ENCODE measurements at regions not wholly inside any gene's neighbourhood (a gene's known extent, or its start where the extent isn't known, plus 50 kb on each side); places are given as distances from the start of the nearest gene placed in this dataset.

DNA sequence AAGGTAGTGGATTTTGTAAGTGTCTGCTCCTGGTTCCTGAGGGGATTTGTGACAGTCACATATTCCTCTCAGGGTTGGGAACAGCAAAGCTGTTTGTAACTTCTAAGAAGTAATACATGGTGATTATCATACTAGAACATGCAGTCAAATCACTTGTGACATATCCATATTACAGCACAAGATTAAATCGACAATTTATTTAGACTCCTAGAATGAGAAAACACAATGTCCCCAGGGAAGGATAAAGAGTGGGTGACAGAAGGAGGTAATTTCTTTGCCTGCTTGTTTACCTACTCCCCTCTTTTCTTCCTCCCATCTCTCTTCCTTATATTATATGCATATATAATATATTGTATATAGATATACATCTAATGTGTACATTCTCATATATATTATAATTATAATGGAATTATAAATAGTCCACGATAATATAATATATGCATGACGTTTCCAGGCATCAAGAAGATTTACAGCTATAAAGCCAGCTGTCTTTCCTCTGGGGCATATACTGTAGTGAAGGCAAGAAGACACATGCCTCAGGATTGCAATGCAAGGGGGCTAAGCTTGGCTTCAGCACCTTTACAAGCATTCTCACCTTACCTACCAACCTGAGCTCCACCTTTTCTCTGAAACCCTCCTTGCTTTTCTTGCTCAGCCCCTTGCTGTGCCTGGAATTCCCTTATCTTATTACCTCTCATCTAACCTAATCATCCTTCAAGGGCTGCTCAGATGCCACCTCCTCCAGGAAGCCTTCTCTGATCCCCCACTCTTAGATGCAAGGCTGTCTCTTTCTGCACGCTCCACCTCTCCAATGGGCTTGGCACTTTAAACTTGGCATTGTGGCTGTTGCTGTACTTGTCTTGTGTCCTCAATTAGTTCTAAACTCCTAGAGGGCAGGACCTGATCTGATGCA lies 73.1 kb upstream of the PIAS1 start:
- H3K27ac ChIP-seq (ENCODE audit: low read depth, low read length), result no peak overlapping the region
- no peak overlapping the region for H3K9ac ChIP-seq (ENCODE audit: low read length)
- no peak overlapping the region for H3K18ac ChIP-seq (ENCODE audit: low read length)
- no peak overlapping the region for H3K4me3 ChIP-seq (ENCODE audit: low read length)
- peak; percentile 75 for DNase-seq
- H2AK5ac ChIP-seq (ENCODE audit: low read length), result no peak overlapping the region
- H4K8ac ChIP-seq (ENCODE audit: low read depth, low read length), result no peak overlapping the region
- no peak overlapping the region for H2BK120ac ChIP-seq (ENCODE audit: low read depth, low read length)
- no peak overlapping the region for H2BK15ac ChIP-seq (replicated peaks; ENCODE audit: low read depth)
- H3K27me3 ChIP-seq (ENCODE audit: insufficient read depth, low read length, poor library complexity), result no peaks in the 10 kb centered on the region
- H2BK5ac ChIP-seq (ENCODE audit: low read length), result no peak overlapping the region
- no peak overlapping the region for H3K4ac ChIP-seq (ENCODE audit: low read depth, low read length)
- H3K79me1 ChIP-seq (ENCODE audit: low read length), result no peaks in the 10 kb centered on the region
- peaks cover 2% of the 10 kb centered on the region for H3K4me1 ChIP-seq (ENCODE audit: control insufficient read depth, low read depth, low read length)
- H3K36me3 ChIP-seq (ENCODE audit: control insufficient read depth, insufficient read depth, low read length), result no peaks in the 10 kb centered on the region
- H3K23ac ChIP-seq (ENCODE audit: low read length), result no peak overlapping the region
- no CpG with 5 or more reads among the region's 4 CpGs for WGBS (ENCODE audit: extremely low coverage, insufficient coverage, low lambda C conversion rate)
- no peak overlapping the region for H3K4me2 ChIP-seq (ENCODE audit: low read length)
- H3K56ac ChIP-seq (ENCODE audit: low read length), result no peak overlapping the region
- no peaks in the 10 kb centered on the region for H3K79me2 ChIP-seq (ENCODE audit: control insufficient read depth, insufficient read depth, low read length)
- H4K5ac ChIP-seq (ENCODE audit: low read length), result no peak overlapping the region

DNA sequence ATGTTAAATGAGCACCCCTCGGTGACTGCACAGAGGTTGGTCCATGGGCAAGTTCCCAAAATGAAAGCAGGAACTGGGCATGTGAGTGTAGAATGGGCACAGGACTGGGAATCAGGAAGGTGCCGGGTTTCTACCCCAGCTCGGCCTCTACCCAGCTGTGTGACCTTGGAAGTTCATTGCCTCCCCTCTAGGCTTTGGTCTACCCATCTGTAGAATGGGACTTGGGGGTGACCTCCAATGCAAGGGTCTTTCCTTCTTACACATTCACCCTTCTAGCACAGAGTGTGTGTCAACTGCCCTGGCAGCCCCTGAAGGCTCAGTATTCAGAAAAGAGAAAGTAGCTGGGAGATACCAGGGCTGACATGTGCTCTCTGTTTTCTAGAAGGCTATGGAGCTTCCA lies 72.3 kb upstream of the PIAS1 start:
- Histone ChIP-seq H3K56ac (ENCODE audit: low read length) (no peak overlapping the region), H2AK5ac (ENCODE audit: low read length) (no peak overlapping the region), H3K27me3 (ENCODE audit: insufficient read depth, low read length, poor library complexity) (no peaks in the 10 kb centered on the region), H2BK15ac (replicated peaks; ENCODE audit: low read depth) (no peak overlapping the region), H4K5ac (ENCODE audit: low read length) (no peak overlapping the region), H3K27ac (ENCODE audit: low read depth, low read length) (no peak overlapping the region), H3K4me1 (ENCODE audit: control insufficient read depth, low read depth, low read length) (peaks cover 2% of the 10 kb centered on the region), H3K23ac (ENCODE audit: low read length) (no peak overlapping the region), H3K4me2 (ENCODE audit: low read length) (no peak overlapping the region), H3K4me3 (ENCODE audit: low read length) (no peak overlapping the region), H3K9ac (ENCODE audit: low read length) (no peak overlapping the region), H2BK120ac (ENCODE audit: low read depth, low read length) (no peak overlapping the region), H3K79me1 (ENCODE audit: low read length) (no peaks in the 10 kb centered on the region), H2BK5ac (ENCODE audit: low read length) (no peak overlapping the region), H3K36me3 (ENCODE audit: control insufficient read depth, insufficient read depth, low read length) (no peaks in the 10 kb centered on the region), H3K4ac (ENCODE audit: low read depth, low read length) (no peak overlapping the region), H3K79me2 (ENCODE audit: control insufficient read depth, insufficient read depth, low read length) (no peaks in the 10 kb centered on the region), H4K8ac (ENCODE audit: low read depth, low read length) (no peak overlapping the region), H3K18ac (ENCODE audit: low read length) (no peak overlapping the region)
- no peak for DNase-seq
- WGBS (ENCODE audit: extremely low coverage, insufficient coverage, low lambda C conversion rate), result no CpG with 5 or more reads among the region's 3 CpGs

DNA sequence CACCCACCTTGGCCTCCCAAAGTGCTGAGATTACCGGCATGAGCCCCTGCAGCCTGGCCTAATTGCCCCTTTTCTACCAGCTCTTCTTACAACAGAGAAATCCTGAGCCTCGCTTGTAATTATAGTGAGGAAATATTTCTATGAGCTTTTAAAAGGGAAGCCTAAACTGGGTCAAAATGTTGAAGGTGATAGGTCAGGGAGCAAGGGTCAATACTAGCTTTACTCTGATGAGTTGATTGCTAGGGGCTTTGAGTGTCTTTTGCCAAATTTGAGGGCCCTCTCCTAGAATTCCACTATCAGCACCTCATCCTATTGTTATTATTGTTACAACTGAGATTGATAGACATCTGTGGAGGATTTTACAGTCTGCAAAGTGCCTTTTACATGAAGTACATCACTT lies 62.4 kb upstream of the PIAS1 start:
- Histone ChIP-seq H3K9ac (ENCODE audit: low read length) (no peak overlapping the region), H2BK5ac (ENCODE audit: low read length) (no peak overlapping the region), H3K56ac (ENCODE audit: low read length) (no peak overlapping the region), H3K79me2 (ENCODE audit: control insufficient read depth, insufficient read depth, low read length) (no peaks in the 10 kb centered on the region), H3K18ac (ENCODE audit: low read length) (no peak overlapping the region), H4K5ac (ENCODE audit: low read length) (no peak overlapping the region), H3K4me2 (ENCODE audit: low read length) (no peak overlapping the region), H4K8ac (ENCODE audit: low read depth, low read length) (no peak overlapping the region), H3K4ac (ENCODE audit: low read depth, low read length) (no peak overlapping the region), H3K27me3 (ENCODE audit: insufficient read depth, low read length, poor library complexity) (no peaks in the 10 kb centered on the region), H3K23ac (ENCODE audit: low read length) (no peak overlapping the region), H3K4me3 (ENCODE audit: low read length) (no peak overlapping the region), H3K36me3 (ENCODE audit: control insufficient read depth, insufficient read depth, low read length) (no peaks in the 10 kb centered on the region), H2BK120ac (ENCODE audit: low read depth, low read length) (no peak overlapping the region), H3K4me1 (ENCODE audit: control insufficient read depth, low read depth, low read length) (no peaks in the 10 kb centered on the region), H3K79me1 (ENCODE audit: low read length) (no peaks in the 10 kb centered on the region), H3K27ac (ENCODE audit: low read depth, low read length) (no peak overlapping the region), H2BK15ac (replicated peaks; ENCODE audit: low read depth) (no peak overlapping the region), H2AK5ac (ENCODE audit: low read length) (no peak overlapping the region)
- DNase-seq, result no peak
- WGBS (ENCODE audit: extremely low coverage, insufficient coverage, low lambda C conversion rate), result no CpG with 5 or more reads among the region's 2 CpGs

DNA sequence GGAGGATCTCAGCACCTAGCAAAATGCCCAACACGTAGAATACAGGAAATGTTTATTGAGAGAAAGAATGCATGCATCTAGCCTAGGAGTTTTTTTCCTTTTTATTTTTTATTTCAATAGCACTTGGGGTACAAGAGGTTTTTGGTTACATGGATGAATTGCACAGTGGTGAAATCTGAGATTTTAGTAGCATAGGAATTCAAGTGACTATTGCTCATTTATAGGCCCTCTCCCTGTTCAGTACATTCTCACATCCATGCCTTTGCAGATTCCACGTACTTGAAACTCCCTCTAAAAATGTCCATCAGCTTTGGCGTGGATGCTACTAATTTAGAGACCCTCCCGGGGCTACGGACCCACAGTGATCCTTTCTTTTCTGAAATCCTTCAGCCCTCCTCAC lies 61.7 kb upstream of the PIAS1 start:
- Histone ChIP-seq H3K36me3 (ENCODE audit: control insufficient read depth, insufficient read depth, low read length) (no peaks in the 10 kb centered on the region), H2BK15ac (replicated peaks; ENCODE audit: low read depth) (no peak overlapping the region), H3K79me2 (ENCODE audit: control insufficient read depth, insufficient read depth, low read length) (no peaks in the 10 kb centered on the region), H3K27me3 (ENCODE audit: insufficient read depth, low read length, poor library complexity) (no peaks in the 10 kb centered on the region), H3K79me1 (ENCODE audit: low read length) (no peaks in the 10 kb centered on the region), H2AK5ac (ENCODE audit: low read length) (no peak overlapping the region), H3K4me3 (ENCODE audit: low read length) (no peak overlapping the region), H3K56ac (ENCODE audit: low read length) (no peak overlapping the region), H3K4me2 (ENCODE audit: low read length) (no peak overlapping the region), H3K27ac (ENCODE audit: low read depth, low read length) (no peak overlapping the region), H4K5ac (ENCODE audit: low read length) (no peak overlapping the region), H4K8ac (ENCODE audit: low read depth, low read length) (no peak overlapping the region), H3K4ac (ENCODE audit: low read depth, low read length) (no peak overlapping the region), H2BK120ac (ENCODE audit: low read depth, low read length) (no peak overlapping the region), H2BK5ac (ENCODE audit: low read length) (no peak overlapping the region), H3K9ac (ENCODE audit: low read length) (no peak overlapping the region), H3K4me1 (ENCODE audit: control insufficient read depth, low read depth, low read length) (no peaks in the 10 kb centered on the region), H3K18ac (ENCODE audit: low read length) (no peak overlapping the region), H3K23ac (ENCODE audit: low read length) (no peak overlapping the region)
- DNase-seq, result no peak
- no CpG with 5 or more reads among the region's 5 CpGs for WGBS (ENCODE audit: extremely low coverage, insufficient coverage, low lambda C conversion rate)

DNA sequence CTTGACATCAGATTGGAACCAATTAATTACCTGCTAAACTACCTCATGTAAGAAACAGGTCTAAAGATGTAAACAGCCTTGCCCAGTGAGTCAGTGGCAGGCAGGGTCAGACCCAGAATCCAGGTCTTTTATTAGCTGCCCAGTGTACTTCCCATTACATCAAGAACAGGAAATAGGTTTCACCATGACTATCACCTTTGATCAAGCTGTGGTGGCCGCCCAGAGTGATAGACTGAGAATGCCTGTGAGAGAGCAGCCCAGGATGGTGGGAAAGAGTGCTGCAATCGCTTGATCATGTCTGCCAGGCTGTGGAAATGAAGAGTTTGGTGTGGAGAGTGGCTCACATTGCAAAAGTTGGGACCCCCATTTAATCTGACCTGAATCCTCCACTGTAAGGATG lies 61.3 kb upstream of the PIAS1 start:
- Histone ChIP-seq H3K23ac (ENCODE audit: low read length) (no peak overlapping the region), H3K4me2 (ENCODE audit: low read length) (no peak overlapping the region), H3K9ac (ENCODE audit: low read length) (no peak overlapping the region), H3K36me3 (ENCODE audit: control insufficient read depth, insufficient read depth, low read length) (no peaks in the 10 kb centered on the region), H3K4ac (ENCODE audit: low read depth, low read length) (no peak overlapping the region), H3K4me3 (ENCODE audit: low read length) (no peak overlapping the region), H3K79me2 (ENCODE audit: control insufficient read depth, insufficient read depth, low read length) (no peaks in the 10 kb centered on the region), H3K18ac (ENCODE audit: low read length) (no peak overlapping the region), H4K5ac (ENCODE audit: low read length) (no peak overlapping the region), H2BK120ac (ENCODE audit: low read depth, low read length) (no peak overlapping the region), H3K27me3 (ENCODE audit: insufficient read depth, low read length, poor library complexity) (no peaks in the 10 kb centered on the region), H3K4me1 (ENCODE audit: control insufficient read depth, low read depth, low read length) (no peaks in the 10 kb centered on the region), H3K56ac (ENCODE audit: low read length) (no peak overlapping the region), H3K79me1 (ENCODE audit: low read length) (no peaks in the 10 kb centered on the region), H2BK5ac (ENCODE audit: low read length) (no peak overlapping the region), H4K8ac (ENCODE audit: low read depth, low read length) (no peak overlapping the region), H2AK5ac (ENCODE audit: low read length) (no peak overlapping the region), H2BK15ac (replicated peaks; ENCODE audit: low read depth) (no peak overlapping the region), H3K27ac (ENCODE audit: low read depth, low read length) (no peak overlapping the region)
- peak; percentile 42 for DNase-seq
- no CpG with 5 or more reads among the region's 2 CpGs for WGBS (ENCODE audit: extremely low coverage, insufficient coverage, low lambda C conversion rate)

DNA sequence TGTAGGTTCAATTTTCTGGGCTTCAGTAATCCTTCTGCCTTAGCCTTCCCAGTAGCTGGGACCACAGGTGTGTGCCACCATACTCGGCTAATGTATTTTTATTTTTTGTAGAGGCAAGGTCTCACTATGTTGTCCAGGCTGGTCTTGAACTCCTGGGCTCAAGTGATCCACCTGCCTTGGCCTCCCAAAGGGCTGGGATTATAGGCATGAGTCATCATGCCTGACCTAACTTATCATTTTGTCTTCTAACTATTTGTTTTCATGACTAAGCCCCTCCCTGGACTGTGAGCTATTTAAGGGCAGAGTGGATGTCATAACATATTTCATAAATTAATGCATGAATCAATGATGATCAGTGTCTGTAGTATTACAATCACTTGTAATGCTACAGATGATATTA lies 56.1 kb upstream of the PIAS1 start:
- no peak overlapping the region for H2BK15ac ChIP-seq (replicated peaks; ENCODE audit: low read depth)
- no peaks in the 10 kb centered on the region for H3K4me1 ChIP-seq (ENCODE audit: control insufficient read depth, low read depth, low read length)

More for the DNA sequence above, 56.1 kb upstream of the PIAS1 start:
- DNase-seq, result no peak
- WGBS (ENCODE audit: extremely low coverage, insufficient coverage, low lambda C conversion rate), result no CpG with 5 or more reads among the region's 1 CpG
- no peaks in the 10 kb centered on the region for H3K27me3 ChIP-seq (ENCODE audit: insufficient read depth, low read length, poor library complexity)
- no peak overlapping the region for H3K23ac ChIP-seq (ENCODE audit: low read length)
- no peak overlapping the region for H3K56ac ChIP-seq (ENCODE audit: low read length)
- no peak overlapping the region for H4K5ac ChIP-seq (ENCODE audit: low read length)
- H3K4ac ChIP-seq (ENCODE audit: low read depth, low read length), result no peak overlapping the region
- no peak overlapping the region for H2BK5ac ChIP-seq (ENCODE audit: low read length)
- no peaks in the 10 kb centered on the region for H3K36me3 ChIP-seq (ENCODE audit: control insufficient read depth, insufficient read depth, low read length)
- no peak overlapping the region for H3K18ac ChIP-seq (ENCODE audit: low read length)
- no peak overlapping the region for H3K9ac ChIP-seq (ENCODE audit: low read length)
- H3K4me3 ChIP-seq (ENCODE audit: low read length), result no peak overlapping the region
- H2AK5ac ChIP-seq (ENCODE audit: low read length), result no peak overlapping the region
- H3K4me2 ChIP-seq (ENCODE audit: low read length), result no peak overlapping the region
- H4K8ac ChIP-seq (ENCODE audit: low read depth, low read length), result no peak overlapping the region
- no peaks in the 10 kb centered on the region for H3K79me1 ChIP-seq (ENCODE audit: low read length)
- no peaks in the 10 kb centered on the region for H3K79me2 ChIP-seq (ENCODE audit: control insufficient read depth, insufficient read depth, low read length)
- no peak overlapping the region for H2BK120ac ChIP-seq (ENCODE audit: low read depth, low read length)
- no peak overlapping the region for H3K27ac ChIP-seq (ENCODE audit: low read depth, low read length)

All from mesendoderm (in vitro differentiated cells).